Activated CD4-positive, alpha-beta T cell treated with anti-CD3 and anti-CD28 coated beads, Interleukin-2, amount 50 U/mL, for 1 hour (primary cell): ENCODE measurements at regions not wholly inside any gene's neighbourhood (a gene's known extent, or its start where the extent isn't known, plus 50 kb on each side); places are given as distances from the start of the nearest gene placed in this dataset.

ENCODE experiments used
- DNase-seq: peaks from one replicate; pipeline ENCODE4 v3.0.0-alpha.2; 2020

GRCh38 chr9:28882529-28882928 is 1309.2 kb upstream of the C9orf72 start:
- DNase-seq = no peak

GRCh38 chr9:28883234-28883633 is 1310.0 kb upstream of the C9orf72 start:
- no peak for DNase-seq

DNA sequence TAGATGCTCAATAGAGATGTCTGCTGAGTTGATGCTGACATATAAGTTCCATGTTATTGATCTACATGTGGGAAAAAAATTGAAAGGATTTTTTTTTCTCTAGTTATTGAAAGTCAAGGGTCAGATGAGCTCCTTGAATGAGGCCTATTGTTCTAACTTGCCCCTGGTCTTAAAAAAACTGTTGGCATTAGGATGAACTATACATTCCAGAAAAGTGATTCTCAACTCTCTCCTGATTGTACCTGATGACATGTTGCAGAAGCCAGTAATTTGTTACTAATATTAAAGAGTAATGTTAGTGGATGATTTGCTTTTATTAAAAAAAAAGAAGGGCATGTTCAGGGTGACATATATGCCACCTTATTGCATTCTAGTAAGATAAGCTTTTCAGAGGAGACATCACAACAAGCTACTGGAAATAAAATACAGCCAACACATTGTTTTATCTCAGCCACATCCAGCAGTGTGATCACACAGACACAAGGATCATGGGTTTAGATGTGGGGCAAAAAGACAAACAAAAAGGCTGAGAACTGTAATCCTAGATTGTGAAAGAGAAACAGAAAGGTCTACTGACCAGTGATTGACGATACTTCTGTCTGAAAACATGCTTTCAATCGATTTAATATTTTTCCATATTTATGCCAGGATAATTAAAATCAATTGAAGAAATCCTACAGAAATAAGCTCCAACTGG is 1314.1 kb upstream of the C9orf72 start:
- no peak for DNase-seq

GRCh38 chr9:28888806-28889205 is 1315.5 kb upstream of the C9orf72 start:
- DNase-seq = no peak

GRCh38 chr9:28892538-28892937 is 1319.3 kb upstream of the C9orf72 start:
- no peak for DNase-seq

DNA sequence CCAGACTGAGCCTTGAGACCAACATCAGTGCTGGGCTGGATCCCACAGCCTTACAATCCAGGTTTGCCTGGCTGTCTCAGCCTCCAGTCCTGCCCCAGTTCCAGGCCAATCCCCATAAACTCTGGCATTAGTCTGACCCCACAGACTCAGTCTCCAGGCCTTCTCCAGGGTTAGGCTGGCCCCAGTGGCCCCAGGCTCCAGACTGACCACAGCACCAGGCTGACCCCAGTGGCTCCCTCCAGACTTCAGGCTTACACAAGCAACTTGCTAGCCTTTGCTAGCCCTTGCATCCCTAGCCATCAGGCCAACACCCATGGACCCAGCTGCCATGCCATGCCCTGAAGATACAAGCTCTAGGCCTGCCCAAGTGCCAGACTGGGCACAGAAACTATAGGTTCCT is 1326.0 kb upstream of the C9orf72 start:
- DNase-seq = no peak

GRCh38 chr9:28899926-28900325 is 1326.6 kb upstream of the C9orf72 start:
- DNase-seq = no peak

DNA sequence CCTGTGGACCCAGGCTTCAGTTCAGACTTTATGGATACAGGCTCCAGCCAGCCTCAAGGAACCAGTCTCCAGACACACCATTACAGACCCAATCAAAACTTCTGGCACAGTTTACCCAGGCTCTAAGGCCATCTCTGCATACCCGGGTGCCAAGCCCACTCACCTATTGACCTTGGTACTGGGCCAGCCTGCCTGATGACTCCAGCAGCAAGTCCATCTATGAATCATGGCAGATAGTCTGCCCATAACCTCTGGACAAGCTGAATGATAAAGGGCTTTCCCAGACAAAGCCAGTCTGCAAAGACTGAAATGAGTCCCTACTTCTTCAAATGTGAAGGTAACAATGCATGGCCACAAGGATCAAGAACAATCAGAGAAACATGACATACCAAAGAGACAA is 1327.1 kb upstream of the C9orf72 start:
- no peak for DNase-seq

- DNase-seq = no peak
These were observed 1336.2 kb upstream of the C9orf72 start for GRCh38 chr9:28909526-28909925.

DNA sequence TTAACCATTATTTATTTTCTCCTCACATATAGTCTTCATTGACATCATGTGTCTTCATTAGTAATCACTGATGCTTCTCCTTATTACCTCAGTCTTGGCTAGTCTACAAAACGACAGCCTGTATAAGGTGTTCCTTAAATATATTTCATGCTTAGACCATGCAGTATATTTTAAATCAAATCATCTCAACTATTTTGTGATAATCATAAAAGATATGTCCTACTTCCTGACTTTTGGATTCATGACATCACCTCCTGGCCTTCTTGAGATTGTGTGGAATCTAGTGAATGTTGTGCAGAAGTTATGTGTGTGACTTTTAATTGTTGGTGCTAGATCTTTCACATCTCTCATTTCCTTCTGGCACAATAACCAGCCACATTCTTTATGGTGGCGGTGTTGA is 1339.3 kb upstream of the C9orf72 start:
- no peak for DNase-seq

- no peak for DNase-seq
These were observed 1342.1 kb upstream of the C9orf72 start for GRCh38 chr9:28915202-28915930.

GRCh38 chr9:28916348-28916747 is 1343.1 kb upstream of the C9orf72 start:
- DNase-seq = no peak

GRCh38 chr9:28921857-28922500 is 1348.7 kb upstream of the C9orf72 start:
- no peak for DNase-seq

- DNase-seq = no peak
These were observed 1349.6 kb upstream of the C9orf72 start for GRCh38 chr9:28922891-28923290.

GRCh38 chr9:28923351-28923750 is 1350.1 kb upstream of the C9orf72 start:
- DNase-seq = no peak

- no peak for DNase-seq
These were observed 1351.9 kb upstream of the C9orf72 start for GRCh38 chr9:28925157-28925556.

GRCh38 chr9:28926306-28926705 is 1353.0 kb upstream of the C9orf72 start:
- DNase-seq = no peak

DNA sequence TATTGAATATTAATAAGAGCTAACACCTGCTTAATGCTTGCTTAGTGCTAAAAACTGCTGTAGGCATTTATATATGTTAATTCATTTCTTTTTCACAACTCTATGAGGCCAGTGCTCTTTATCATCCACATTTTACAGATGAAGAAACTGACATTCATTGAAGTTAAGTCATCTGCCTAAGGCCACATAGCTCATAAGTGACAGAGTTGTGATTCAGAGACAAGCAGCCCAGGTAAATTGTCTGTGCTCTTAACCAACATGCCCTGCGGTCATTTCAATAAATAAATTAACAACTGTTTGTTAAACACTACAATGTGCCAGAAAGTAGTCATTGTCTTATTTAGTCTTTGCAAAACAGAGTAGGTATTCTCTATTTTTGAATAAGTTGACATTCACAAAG is 1354.4 kb upstream of the C9orf72 start:
- DNase-seq = no peak

- DNase-seq = no peak
These were observed 1356.2 kb upstream of the C9orf72 start for GRCh38 chr9:28929433-28929832.

DNA sequence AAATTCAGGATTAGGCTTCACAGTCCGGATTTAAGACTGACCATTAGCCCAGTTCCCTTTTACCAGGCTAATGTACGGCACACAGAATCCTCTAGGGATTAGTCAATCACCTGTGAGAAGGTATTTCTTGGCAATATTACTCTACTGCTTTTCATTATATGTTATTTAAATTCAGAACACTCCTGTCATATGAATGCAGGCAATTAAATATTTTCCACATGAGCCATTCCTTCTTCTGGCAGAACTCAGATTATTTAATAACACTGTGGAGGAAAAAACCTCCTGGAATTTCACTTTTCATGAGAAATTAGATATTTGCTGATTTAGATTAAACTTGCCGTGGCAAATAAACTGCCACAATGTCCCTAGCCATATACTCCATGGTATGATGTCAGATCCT is 1357.5 kb upstream of the C9orf72 start:
- no peak for DNase-seq

DNA sequence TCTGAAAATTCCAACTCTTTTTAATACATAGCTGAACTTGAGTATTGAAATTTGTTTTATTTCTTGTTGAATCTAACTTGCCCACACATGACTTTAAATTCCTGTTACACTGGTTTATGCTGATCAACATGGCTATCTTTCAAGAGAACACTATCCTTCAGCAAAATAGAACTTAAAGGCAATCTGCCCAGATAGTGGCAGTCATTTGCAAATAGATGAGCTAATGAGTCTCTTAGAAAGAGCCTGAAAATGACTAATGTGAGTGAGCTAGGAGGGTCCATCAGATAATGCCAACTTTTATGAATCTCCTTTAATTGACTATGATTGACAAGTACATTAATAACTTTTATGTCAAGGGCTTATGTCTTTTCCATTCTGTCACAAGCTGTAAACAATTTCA is 1360.8 kb upstream of the C9orf72 start:
- DNase-seq = no peak

- no peak for DNase-seq
These were observed 1365.7 kb upstream of the C9orf72 start for GRCh38 chr9:28938981-28939380.

DNA sequence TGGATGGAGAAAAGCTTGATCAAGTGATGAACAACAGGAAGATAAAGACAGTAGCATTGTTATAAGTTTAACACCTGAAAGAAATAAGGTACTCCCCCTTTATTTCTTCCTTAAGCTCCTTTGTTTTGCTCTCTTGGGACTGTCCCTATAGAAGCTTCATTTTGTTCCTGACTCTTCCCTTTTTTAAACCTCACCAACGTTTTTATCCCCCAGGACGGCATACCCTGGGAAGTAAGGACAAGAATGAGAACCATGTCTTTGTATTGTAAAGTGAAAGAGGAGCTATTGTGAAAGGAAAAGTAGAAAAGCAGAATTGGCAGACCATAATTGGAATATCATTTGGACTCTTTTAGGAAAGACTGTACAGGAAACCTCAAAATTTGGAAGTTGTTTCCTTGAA is 1368.6 kb upstream of the C9orf72 start:
- DNase-seq = no peak

DNA sequence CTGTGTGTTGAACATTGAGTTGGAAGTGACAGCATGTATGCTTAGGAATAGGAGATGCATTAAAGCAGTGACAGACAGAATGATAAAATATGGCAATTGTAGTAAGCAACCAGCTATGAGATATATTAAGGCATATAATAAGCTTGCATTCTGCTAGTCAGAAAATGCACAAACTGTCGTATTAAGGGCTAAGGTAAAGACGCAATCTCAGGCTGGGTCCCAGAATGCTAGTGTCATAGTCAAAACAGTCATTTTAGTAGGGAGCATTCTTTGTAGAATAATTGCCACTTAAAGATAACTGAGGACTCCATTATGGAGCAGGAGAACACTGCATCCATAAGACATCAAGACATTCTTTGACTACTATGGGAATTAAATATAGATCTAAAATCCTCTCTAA is 1369.7 kb upstream of the C9orf72 start:
- no peak for DNase-seq
